HG03095 (cell line): ENCODE measurements at regions not wholly inside any gene's neighbourhood (a gene's known extent, or its start where the extent isn't known, plus 50 kb on each side); places are given as distances from the start of the nearest gene placed in this dataset.

Source experiments
- ATAC-seq: cut with Tn5 transposase; IDR thresholded peaks from one replicate; pipeline ENCODE4 v1.9.1; 2021; ENCODE audit warnings: moderate library complexity; ENCODE audit not compliant: unreplicated experiment

DNA sequence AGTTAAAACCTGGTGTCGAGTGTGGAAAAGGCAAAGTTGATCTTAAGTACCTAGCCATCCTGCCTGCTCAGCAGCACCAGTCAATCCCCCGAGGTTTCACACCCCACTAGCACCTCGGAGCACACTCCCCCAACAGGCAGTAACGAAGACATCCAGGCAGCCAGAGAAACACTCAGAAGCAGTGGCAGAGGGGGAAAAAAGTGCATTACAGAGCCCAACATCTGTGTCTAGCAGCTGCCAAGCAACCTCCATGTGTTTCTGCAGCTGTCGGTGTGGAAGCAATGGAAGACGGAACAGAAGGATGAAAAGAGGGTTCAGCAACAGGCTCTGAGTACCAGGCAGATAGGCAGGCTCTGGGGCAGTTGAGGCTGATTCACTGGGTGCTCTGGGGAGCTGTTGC is 73.4 kb upstream of the PROX1 start:
- no peak for ATAC-seq

DNA sequence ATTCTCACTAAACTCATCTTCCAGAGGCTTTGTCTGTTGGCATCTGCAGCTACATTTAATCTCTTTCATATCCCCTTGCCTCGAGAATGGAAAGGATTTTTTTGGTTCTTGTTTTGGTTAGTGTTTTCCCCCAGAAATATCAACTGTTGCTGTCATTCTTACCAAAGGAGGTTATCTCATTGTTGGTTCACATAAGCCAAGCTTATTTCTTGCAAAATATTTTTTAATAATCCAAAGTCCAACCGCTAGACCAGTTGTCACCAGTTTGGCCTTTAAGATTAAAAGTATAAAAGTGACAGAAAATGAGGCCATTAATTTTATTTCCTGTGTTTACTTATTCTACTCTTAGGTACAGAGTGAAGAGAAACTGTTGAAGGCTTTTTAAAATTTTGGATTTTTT is 66.5 kb upstream of the PROX1 start:
- ATAC-seq, result no peak

DNA sequence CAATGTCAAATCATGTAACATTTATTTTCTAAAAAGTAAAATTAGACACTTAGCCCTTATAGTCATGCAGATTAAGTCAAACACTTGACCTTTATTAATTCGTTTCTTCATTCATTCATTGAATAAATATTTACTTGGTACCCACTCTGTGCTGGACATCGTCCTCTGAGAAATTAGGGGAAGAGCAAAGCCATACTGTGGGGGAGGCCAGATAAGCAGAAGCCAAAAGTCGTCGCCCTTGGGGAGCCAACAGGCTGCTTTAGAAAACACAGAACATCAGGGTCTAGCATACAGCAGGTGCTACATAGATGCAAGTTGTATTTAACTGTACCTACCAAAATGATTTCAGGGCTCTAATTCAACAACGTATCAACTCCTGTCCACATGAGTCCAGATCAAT is 66.1 kb upstream of the PROX1 start:
- no peak for ATAC-seq

DNA sequence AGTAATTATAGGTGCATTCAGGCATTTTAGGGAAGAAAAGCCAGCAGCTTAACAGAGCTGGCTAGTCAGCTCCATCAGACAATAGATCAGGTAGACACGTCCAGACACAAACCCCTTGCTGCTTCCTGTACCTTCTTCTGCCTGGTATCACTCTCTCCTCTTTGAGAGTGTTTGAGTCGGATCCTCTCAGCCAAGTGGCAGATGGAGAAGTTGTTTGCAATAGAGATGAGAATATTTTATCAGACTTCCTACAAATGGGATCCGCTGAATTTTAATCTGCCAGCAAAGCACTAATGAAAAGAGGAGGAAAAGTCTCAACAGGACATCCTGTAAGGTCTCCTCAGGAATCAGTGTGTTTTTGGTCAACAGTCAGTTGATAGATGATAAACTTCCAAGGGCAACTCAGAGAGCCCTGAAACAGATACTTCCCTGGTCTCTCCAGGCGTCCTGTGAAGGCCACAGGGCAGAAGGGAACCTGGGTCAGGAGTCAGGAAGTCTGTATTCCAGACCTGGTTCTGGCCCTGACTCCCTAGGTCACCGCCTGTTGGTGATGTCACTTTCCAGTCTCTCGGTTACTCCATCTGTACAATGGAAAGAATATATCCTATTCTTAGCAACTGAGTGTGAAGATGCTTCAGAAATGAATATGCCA is 62.1 kb upstream of the PROX1 start:
- ATAC-seq, result no peak

DNA sequence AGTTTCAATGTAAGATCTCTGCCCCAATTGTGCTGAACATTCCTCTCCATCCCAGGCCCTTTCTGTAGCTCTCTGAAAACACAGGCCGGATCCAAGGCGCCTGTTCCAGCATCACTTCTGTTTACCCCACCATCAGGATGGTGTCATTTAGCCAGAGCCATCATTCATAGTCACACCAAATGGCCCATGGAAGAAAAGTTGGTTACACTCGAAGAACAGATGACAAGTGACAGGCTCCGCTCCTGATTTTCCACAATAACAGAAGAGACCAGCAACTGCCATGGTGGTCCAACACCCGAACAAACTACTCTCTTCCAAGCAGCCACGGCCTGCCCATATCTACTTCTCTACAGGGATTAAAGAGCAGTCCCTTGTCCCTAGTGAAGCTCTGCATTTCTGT is 59.9 kb upstream of the PROX1 start:
- no peak for ATAC-seq

DNA sequence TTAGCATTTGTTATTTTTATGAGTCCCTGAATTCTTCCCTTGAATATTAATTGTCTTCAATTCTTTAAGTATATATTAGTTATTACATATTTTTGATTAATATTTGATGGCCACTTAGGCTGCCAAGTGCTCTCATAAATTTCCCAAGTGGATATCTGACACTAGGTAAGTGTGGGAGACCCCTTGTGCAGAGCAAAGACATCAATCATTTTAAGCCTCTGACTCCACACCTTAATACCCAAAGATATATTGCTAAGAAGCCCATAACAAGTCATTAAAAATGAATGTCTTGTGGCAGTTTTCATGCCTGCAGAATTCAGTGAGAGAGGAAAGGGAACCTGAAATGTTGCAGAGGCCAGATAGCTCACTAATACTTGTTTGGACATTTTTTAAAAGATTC is 58.4 kb upstream of the PROX1 start:
- ATAC-seq, result no peak

DNA sequence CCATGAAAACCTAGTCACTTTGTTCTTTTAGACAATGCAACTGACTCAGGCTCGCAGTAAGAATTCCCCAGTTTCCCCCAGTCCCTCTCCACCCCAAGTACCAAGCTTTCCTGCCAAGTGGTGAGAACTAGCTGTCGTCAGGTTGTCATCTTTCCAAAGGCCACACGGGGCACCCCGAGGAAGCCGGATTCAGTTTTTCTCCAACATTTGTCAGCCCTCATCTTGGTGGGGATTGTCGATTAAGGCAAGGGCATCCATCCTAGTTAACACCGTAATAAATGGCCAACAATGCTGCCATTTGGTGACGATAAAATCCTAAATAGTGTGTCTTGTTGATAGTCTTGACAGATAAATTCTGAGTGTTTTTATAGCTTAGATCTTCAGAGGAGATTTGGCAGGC is 55.9 kb upstream of the PROX1 start:
- no peak for ATAC-seq

DNA sequence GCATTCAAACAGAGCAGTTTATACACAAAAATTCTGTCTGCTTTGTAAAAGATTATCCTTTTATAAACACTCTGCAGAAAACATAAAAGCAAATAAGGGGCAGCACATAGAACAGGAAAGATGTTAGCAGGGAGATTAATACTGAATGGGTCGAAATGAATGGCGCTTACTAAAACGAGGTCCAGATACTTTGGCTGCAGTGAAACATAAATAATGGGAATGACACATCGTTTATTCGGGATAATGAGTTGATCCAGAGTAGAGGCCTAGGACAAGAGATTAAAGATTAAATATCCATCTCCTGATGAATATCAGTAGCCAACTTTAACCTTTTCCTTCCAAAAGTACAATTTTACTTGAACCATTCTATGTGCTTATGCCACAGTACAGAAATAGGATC is 54.4 kb upstream of the PROX1 start:
- no peak for ATAC-seq

DNA sequence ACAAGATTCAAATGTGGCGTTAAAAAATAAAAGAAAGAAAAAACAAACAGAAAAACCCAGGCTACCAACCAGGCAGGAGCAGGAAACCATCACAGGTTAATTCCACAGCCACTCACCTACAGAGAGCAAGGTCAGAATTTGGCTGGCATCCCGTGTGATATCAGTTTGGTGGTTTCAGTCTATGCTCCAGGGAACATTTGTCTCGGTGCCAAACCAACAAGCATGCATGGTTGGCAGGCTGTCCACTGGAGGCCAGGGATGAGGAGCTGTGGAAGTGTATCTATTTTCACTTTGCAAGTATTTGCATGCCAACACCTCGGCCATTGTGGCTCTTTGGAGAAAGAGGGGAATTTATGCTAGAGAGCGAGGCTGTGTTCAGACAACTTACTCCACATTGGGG is 53.1 kb upstream of the PROX1 start:
- ATAC-seq, result no peak

DNA sequence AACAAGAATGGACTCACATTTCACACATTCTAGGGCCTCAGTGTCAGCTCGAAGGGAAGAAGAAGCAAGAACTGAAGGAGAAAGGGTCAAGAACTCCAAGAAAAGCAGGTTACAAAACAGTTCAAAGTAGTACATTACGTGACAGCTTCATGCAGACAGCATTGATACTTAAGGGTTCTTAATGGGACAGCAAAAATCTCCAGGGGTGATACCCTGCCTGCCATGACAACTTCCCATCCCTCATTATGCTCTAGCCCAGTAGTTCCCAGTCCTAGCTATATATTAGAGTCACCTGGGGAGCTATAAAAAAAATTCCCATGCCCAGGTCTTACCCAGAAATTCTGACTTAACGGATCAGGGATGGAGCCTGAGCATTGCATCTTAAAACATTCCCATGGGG is 51.2 kb upstream of the PROX1 start:
- ATAC-seq, result no peak
